GM04503 (cell line): ENCODE measurements at regions not wholly inside any gene's neighbourhood (a gene's known extent, or its start where the extent isn't known, plus 50 kb on each side); places are given as distances from the start of the nearest gene placed in this dataset.
"Not testable (repeated sequence)": the region's sequence is repeated elsewhere in the genome, so short reads cannot be mapped to it uniquely, and the experiment has no call there.

Experiments
- DNase-seq: peaks from one replicate; pipeline ENCODE4 v3.0.0-alpha.2; 2012; ENCODE audit warnings: low read depth

DNA sequence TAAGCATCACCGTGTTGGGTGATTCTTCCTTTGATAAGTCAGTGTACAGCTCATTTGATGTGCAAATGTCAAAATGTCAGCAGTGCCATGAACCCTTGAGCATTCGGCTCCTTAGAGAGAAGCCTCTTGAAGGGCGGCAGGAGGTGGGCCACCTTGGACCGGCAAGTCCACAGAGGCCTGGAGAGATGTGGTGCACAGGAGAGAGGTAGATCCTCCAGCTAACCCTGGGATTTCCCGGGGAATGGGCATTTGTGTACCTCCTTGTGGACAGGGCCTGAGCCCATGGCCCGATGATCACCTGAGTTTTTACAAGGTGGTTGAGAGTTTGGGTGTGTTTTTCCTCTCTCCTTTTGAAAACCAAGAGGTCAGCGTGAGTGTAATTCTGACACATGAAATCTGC, 133.2 kb upstream of the RCN1 start:
- no peak for DNase-seq

DNA sequence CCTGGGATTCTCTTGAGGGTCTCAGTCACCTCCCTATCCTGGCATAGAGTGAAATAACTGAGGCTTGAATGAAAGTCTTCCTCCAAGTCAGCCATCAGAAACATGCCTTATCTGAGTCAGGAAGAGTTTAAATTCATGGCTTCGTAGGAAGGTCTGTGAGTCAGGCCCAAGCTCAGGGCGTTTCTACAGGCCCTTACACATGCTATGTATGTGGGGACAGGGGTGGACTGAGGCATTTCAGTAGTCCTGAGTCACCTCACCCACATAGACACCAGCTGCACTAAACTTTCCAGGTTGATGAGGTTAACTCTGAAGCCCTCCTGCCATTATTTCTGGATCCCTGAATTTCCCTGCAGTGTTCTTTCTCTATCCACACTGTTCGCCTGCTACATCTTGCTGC, 134.6 kb upstream of the RCN1 start:
- DNase-seq, result no peak

DNA sequence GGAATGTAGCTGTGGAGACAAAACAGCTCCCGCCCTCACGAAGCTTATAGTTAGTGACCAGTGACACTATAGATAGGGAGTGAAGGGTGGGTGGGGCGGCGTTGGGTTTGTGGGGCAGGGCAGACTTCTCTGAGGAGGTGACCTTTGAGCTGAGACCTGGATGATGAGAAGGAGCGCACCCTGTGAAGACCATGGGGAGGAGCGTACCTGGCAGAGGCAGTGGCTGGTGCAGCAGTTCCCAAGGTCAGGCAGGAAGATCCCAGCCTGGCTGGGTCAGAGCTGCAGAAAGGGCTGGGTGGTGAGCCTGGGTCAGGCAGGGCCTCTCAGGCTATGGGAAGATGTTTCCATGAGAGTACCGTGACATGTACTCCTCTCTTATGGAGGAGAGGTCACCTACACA, 135.0 kb upstream of the RCN1 start:
- no peak for DNase-seq

DNA sequence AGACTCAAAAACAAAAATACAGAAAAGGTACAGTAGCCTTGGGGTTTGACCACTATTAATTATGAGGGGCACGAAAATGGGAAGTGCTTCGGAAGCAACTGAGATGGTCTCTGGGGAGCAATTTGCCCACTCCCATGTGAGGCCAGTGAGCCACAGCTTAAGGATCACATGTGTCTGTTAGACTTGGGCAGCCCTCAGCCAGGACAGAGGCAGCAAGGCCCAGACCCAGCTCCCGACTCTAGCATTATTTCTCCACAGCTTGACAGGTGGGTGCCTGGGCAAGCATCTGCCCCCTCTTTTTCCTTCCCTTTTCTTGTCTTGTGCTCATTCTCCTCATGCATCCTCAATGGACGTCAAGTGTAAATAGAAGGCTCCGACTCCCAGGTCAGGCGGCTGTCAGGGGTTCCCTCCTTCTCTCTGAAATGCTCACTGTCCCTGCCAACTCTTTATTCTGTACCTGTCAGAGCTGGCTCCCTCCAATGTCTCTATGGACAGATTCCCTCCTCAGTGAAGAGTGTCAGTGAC, 137.0 kb upstream of the RCN1 start:
- DNase-seq, result no peak

DNA sequence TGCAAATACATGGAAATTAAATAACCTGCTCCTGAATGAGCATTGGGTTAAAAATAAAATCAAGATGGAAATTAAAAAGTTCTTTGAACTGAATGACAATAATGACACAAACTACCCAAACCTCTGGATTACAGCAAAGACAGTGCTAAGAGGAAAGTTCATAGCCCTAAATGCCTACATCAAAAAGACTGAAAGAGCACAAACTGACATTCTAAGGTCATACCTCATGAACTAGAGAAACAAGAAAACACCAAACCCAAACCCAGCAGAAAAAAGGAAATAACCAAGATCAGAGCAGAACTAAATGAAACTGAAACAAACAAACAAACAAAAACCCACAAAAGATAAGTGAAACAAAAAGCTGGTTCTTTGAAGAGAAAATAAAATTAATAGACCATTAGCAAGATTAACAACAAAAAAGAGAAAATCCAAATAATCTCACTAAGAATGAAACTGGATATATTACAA, 138.6 kb upstream of the PAX6 start:
- DNase-seq, result not testable (repeated sequence)

DNA sequence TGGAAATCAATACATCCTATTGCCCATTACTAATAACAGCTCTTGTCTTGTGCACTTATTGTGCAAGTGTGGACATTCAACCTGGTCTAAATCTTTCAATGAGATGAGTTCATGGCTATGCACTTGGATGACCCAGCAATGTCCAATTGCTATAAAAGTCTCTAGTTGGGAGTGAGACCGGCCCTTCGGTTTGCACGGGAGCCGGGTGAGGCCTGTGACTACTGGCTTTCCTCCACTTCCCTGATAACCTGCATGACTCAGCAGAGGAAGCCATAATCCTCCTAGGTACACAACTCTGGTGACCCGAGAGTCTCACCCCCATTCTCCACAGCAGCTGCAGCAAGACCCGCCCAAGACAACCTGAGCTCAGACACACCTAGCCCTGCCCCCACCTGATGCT, 135.9 kb upstream of the PAX6 start:
- DNase-seq, result no peak

DNA sequence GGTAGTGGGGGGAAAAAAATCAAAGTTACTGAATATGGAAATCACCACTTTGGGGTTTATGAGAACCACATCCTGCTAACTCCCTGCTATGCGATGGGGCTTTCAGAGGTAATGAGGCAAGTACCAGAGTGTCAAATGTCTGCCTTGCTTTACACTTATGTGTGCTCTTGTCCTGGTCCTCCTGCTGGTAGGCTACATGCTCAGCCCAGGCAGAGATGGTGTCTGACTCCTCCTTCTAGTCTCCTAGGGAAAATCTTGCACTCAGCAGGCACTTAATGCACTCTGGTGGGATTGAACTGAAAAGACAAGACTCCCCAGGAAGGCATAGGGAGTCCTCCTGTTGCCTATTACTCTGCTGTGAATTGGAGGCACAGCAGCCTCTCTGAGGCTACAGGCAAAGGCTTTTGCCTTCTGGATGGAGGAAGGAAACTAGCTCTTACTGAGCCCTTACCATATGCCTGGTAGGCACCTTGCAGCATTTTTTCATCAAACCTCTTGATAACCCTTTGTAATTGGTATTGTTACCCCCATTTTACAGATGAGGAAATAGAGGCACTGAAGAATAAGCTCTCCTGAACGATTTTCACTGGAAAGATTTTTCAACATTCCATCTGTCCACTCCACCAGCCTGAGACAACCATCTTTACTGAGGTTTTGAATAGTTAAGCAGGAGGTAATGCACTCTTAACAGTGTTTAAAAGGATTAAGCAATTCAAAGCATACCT, 132.1 kb upstream of the PAX6 start:
- DNase-seq, result no peak

DNA sequence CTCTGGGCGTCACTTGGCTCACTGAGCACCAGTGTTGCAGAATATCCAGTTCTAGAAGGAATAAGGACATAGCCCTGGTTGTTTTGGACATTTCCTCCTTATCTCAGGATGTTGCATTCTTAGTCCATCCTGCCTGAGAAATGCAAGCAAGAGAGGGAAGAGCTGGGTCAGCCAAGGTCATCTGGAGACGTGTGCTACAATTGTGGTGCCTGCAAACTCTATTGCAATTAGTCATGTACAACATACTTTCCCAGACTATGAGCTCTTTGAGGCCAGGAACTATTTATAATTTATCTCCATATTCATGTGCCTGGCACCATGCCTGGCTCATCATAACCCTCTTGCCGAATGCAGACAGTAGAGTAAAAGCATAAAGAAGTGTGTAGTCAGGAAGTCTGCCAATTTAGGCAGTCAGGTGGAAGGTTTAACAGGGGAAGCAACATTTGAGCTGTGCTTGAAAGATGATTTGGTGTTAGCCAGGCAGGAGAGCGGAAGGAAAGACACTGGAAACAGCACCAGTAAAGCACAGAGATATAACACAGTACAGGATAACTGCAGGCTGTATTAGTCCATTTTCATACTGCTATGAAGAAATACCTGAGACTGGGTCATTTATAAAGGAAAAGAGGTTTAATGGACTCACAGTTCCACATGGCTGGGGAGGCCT, 129.4 kb upstream of the PAX6 start:
- DNase-seq, result peak; percentile 29

DNA sequence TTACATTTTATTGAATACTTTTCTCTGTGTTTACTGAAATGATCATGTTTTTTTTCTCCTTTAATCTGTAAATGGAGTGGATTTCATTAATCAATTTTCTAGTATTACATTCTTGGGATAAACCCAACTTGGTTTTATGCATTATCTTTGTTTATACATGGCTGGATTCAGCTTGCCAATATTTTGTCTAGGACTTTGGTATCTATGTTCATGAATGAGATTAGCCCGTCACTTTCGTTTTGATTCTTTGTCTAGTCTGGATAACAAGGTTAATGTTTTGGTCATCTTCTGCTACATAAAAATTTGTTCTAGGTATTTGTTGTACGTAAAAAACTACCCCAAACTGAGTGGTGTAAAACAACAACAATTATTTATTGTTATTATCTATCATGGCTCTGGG, 127.9 kb upstream of the PAX6 start:
- DNase-seq, result no peak

DNA sequence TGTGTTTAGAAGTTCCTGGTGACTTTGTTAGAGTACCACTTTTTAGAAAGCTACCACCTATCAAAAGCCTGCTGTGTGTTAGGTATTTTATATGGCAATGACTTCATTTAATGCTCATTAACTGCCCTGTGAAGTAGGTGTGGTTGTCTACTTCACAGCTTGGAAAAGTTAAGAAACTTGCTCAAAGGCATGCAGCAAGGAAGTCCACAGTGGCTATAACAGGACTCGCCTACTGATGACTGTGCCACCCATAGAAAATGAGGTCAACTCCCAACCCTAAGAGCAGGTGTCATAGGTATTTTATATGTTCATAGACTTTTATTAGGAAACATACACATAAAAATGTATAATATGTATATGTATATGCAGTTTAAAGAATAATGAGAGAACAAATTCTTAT, 125.2 kb upstream of the PAX6 start:
- no peak for DNase-seq

DNA sequence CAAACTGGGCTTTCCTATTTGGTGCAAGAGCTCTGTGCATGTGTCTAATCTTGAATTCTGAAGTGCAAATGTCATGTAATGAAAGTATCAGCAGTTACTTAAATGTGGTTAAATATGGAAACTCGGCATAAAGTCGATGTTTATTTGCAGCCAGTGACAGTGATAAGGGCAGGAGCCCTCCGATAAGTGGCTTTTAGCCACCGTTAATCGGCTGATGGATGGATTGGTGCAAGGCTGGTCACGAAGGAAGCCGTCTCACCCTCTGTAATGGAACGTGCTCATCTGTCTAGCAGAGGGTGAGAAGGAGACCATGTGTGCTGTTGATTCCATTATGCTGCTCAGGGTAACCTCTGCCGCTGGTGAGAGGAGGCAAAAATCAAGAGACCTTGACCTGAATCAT, 121.8 kb upstream of the PAX6 start:
- no peak for DNase-seq

DNA sequence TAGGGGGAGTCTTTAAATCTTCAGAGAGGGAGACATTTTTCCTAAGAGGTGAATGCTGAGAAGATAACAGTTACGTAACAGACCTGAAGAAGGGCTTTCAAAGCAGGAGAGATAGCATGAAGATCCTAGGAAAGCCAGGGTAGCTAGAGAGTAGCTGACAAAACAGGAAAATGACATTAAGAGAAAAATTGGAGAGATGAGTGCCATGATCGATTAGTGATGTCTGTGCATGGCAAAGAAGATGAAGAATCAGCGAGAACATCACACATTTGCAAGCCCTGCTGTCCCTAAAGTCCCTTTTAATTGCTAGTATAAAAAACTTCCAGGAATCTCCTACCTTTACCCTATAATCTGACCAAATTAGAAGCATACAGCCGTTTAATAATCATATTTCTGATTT, 116.9 kb upstream of the PAX6 start:
- no peak for DNase-seq

DNA sequence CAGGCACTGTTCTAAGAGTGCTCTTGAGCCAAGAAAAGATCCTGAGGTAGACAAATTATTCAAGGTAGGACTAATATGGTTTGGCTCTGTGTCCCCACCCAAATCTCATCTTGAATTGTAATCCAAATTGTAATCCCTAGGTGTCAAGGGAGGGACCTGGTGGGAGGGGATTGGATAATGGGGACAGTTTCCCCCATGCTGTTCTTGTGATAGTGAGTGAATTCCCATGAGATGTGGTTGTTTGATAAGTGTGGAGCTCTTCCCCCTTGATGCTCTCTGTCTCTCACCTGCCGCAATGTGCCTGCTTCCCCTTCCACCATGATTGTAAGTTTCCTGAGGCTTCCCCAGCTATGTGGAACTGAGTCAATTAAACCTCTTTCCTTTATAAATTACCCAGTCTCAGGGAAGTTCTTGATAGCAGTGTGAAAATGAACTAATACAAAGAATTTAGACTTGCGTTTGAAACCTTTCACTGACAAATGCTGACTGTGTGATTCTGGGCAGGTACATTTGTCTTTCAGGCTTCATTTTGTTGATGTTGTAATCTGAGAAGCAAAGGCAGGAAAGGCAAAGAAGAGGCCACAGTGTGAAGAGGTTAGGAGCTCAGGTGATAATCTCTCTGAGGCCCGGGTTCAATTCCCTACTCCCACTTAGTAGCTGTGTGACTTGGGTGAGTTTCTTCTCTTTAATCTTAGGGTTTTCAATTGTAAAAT, 115.8 kb upstream of the PAX6 start:
- DNase-seq, result no peak

DNA sequence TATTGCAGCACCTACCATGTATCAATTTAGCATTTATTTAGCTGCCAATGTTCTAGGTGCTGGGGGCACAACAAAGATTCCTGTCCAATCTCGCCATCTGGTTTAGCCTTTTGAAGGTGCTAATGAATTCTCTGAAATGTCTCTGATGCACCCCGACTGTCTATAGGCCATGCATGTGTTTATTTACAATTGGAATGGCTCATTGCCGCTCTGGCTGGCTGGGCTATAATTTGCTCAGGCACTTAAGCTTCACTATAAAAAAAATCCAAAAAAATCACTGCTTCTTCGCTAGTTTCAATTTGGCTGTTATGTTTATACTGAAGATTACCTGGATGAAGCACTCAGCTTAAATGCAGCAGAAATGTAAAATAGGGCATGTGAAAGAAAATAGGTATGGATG, 115.0 kb upstream of the PAX6 start:
- DNase-seq, result no peak

DNA sequence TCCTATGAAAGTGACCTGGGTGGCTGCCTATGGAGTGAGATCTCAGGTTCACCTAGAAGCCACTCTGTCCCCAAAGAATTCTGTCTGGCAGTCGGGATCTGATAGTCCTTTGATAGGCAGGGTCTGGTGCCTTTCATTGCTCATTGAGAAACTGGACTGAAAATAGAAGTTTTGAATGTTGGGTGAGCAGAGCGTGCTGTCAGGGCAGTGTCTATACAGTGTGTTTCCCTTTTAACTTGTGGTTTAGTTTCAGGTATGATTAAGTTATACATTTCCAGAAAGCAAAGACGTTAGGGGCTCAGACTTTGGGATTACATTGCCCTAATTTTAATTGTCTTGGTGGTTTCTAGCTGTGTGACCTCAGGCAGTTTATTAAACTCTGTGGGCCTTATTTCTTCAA, 111.3 kb upstream of the PAX6 start:
- DNase-seq, result no peak

DNA sequence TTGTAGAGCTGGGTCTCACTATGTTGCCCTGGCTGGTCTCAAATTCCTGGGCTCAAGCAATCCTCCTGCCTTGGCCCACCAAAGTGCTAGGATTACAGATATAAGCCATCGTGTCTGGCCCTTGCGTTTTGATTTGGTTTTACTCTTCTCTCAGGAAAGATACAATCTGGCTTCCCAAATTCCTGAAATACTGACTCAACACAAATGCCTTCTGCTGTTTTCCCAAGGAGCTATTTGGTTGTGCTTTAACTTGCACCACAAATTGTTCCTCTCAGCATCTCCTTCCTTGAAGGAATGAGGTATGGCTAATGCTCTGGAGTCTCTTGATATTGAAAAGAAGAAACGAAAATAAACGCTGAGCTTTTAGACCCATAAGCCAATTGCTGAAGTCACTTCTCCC, 110.0 kb upstream of the PAX6 start:
- peak; percentile 22 for DNase-seq

DNA sequence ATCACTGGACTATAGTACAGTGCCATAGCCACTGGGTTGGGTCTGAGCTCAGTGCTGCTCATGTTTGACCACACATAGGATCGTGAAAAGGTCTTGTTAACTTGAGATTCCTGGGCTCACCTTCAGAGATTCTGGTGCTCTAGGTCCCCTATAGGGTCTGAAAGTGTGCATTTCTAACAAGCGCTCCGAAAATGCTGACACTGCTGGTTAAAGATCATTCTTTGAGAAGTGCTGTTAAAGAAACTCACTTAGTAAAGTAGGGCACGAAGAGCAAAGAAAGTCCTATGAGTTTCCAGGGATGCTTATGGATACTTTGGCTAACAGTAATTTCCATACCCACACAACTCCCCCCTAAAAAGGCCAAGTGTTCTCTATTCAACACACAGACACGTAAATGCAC, 108.1 kb upstream of the PAX6 start:
- no peak for DNase-seq

DNA sequence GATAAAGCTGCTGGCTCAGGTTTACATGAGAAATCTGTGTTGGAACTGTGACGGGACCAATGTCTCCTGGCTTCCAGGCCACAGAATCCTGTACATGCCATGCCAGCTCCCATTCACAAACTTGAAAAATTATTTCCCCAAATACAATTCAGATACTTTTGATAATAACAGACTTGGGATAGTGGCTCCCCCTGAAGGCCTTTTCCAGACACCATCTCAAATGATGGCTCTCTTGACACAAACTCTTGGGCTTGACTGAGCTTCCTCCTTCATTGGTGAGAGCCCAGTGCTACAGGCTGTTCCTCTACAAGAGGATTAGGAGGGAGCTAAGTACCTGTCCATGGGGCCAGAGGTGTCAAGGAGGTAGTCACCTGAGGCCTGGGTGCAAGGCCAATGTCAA, 104.7 kb upstream of the PAX6 start:
- DNase-seq, result no peak

DNA sequence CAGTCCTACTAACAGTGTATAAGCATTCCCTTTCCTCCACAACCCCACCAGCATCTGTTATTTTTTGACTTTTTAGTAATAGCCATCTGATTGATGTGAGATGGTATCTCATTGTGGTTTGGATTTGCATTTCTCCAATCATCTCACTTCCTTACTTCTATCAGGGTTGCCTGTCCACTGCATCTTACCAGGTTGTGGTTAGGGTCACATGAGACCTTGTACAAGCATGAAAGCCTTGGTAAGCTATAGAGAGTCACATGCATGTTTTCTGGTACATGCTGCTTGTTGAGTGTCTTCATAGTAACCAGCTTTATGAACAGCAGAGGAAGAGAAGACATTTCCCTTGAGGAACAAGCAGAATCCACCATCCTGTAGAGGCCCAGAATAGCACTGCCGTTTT, 102.9 kb upstream of the PAX6 start:
- DNase-seq, result no peak

DNA sequence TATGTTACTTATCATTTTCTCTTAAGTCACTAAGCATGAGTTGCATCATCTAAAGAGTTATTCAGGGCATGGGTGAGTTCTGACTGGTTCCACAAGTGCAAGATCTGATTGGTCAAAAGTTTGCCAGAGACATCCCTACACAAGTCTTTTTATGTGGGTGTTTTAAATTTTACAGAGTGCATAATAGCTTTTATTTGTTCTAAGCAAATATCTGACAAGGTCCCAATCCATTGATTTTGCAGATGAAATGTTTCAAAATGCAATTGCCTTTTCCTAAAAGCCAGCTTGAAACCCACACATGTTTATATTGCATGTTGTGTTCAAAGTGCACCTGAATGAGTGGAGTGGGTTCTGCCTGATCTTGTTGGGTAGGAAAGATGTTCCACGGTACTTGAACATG, 101.7 kb upstream of the PAX6 start:
- DNase-seq, result no peak

DNA sequence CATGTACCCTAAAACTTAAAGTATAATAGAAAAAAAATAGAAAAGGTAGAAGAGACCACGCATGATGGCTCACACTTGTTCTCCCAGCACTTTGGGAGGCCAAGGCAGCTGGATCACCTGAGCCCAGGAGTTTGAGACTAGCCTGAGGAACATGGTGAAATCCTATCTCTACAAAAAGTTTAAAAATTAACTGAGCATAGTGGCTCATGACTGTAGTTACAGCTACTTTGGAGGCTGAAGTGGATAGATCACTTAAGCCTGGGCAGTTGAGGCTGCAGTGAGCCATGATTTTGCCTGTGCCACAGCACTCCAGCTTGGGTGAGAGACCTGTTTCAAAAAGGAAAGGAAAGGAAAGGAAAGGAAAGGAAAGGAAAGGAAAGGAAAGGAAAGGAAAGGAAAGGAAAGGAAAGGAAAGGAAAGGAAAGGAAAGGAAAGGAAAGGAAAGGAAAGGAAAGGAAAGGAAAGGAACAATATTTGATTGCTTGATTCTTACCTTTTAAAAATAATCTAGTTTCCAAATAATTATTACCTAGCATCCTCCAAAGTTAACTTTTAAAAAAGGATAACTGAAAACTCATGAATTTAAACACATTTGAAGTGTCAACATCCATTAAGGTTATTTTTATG, 99.9 kb upstream of the PAX6 start:
- no peak for DNase-seq

DNA sequence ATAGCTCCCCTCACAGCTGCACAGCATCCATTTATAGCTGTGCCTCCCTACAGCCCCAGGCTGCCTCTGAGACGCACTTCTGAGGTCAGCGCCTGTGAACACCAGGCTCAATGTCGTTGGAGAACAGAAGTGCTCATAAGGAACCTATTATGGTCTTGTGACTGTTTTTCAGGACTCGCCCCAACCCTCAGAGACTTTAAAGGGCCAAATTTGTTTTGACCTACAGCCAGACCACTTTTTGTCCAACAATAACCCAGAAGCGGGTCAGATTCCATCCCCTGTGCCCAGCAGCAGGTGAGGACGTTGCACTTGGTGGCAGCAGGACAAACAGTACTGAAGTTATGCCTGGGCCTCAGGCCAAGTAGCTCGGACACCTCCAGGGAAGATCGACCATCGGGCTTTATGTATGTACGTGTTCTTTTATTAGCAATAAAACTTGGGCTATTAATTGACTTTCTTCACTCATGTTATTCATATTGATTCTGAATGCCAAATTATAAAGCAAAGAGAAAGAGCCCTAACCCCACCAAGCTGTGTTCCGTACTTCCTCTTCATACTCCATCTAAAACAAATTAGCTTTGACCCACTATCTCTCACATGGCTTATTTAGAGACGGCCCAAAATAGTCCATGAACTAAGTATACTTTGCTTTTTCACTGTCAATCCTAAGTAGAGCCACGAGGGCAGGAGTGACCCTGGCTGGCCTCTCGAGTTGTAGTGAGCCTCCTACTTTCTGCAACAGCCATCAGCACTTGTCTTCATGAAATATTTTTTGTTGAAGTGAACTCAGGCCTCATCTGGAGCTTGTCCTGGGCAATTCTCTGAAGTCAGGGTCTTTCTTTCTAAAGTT, 92.3 kb upstream of the PAX6 start:
- DNase-seq, result no peak
